ENCODE measurements at regions not wholly inside any gene's neighbourhood (a gene's known extent, or its start where the extent isn't known, plus 50 kb on each side); places are given as distances from the start of the nearest gene placed in this dataset.
"Not testable (repeated sequence)": the region's sequence is repeated elsewhere in the genome, so short reads cannot be mapped to it uniquely, and the experiment has no call there.

- DNase-seq (ENCODE audit: low read depth) = no peak
Measured at GRCh38 chr18:8499810-8500675, 109.2 kb upstream of the RAB12 start.

- DNase-seq (ENCODE audit: low read depth) = no peak
Measured at GRCh38 chr18:8501044-8501443, 108.2 kb upstream of the RAB12 start.

- no peak for DNase-seq (ENCODE audit: low read depth)
Measured at GRCh38 chr18:8503248-8503647, 106.0 kb upstream of the RAB12 start.

GRCh38 chr18:8504424-8504823, 104.8 kb upstream of the RAB12 start:
- DNase-seq (ENCODE audit: low read depth) = no peak

- no peak for DNase-seq (ENCODE audit: low read depth)
Measured at GRCh38 chr18:8504880-8505435, 104.3 kb upstream of the RAB12 start.

- DNase-seq (ENCODE audit: low read depth) = no peak
Measured at GRCh38 chr18:8506251-8507049, 102.8 kb upstream of the RAB12 start.

GRCh38 chr18:8507361-8507760, 101.9 kb upstream of the RAB12 start:
- DNase-seq (ENCODE audit: low read depth) = no peak

- no peak for DNase-seq (ENCODE audit: low read depth)
Measured at GRCh38 chr18:8507915-8508705, 101.1 kb upstream of the RAB12 start.

GRCh38 chr18:8513249-8513648, 96.0 kb upstream of the RAB12 start:
- DNase-seq (ENCODE audit: low read depth) = no peak

- DNase-seq (ENCODE audit: low read depth) = no peak
Measured at GRCh38 chr18:8514409-8514808, 94.8 kb upstream of the RAB12 start.

- DNase-seq (ENCODE audit: low read depth) = no peak
Measured at GRCh38 chr18:8515142-8515865, 93.9 kb upstream of the RAB12 start.

- no peak for DNase-seq (ENCODE audit: low read depth)
Measured at GRCh38 chr18:8516371-8517250, 92.6 kb upstream of the RAB12 start.

GRCh38 chr18:8517276-8517675, 92.0 kb upstream of the RAB12 start:
- DNase-seq (ENCODE audit: low read depth) = no peak

GRCh38 chr18:8519102-8519501, 90.1 kb upstream of the RAB12 start:
- no peak for DNase-seq (ENCODE audit: low read depth)

- no peak for DNase-seq (ENCODE audit: low read depth)
Measured at GRCh38 chr18:8520266-8520665, 89.0 kb upstream of the RAB12 start.

GRCh38 chr18:8522756-8523155, 86.5 kb upstream of the RAB12 start:
- DNase-seq (ENCODE audit: low read depth) = no peak

GRCh38 chr18:8525692-8526091, 83.5 kb upstream of the RAB12 start:
- no peak for DNase-seq (ENCODE audit: low read depth)

- no peak for DNase-seq (ENCODE audit: low read depth)
Measured at GRCh38 chr18:8526332-8526731, 82.9 kb upstream of the RAB12 start.

GRCh38 chr18:8529609-8530008, 79.6 kb upstream of the RAB12 start:
- no peak for DNase-seq (ENCODE audit: low read depth)

GRCh38 chr18:8531084-8531483, 78.2 kb upstream of the RAB12 start:
- not testable (repeated sequence) for DNase-seq (ENCODE audit: low read depth)

Data from non-pigmented ciliary epithelial cell (primary cell).